Glomerular visceral epithelial cell (primary cell): ENCODE measurements at regions not wholly inside any gene's neighbourhood (a gene's known extent, or its start where the extent isn't known, plus 50 kb on each side); places are given as distances from the start of the nearest gene placed in this dataset.

Experiments used
- DNase-seq: peaks from one replicate; pipeline ENCODE4 v3.0.0-alpha.2; 2016; ENCODE audit errors: extremely low spot score

- DNase-seq, result no peak
These were observed 181.4 kb upstream of the TLE3 start for GRCh38 chr15:70279096-70279495.

- no peak for DNase-seq
These were observed 180.9 kb upstream of the TLE3 start for GRCh38 chr15:70278644-70279043.

GRCh38 chr15:70277556-70277955 lies 179.8 kb upstream of the TLE3 start:
- DNase-seq, result no peak

- DNase-seq, result no peak
These were observed 178.7 kb upstream of the TLE3 start for GRCh38 chr15:70276401-70276800.

GRCh38 chr15:70275461-70276138 lies 177.9 kb upstream of the TLE3 start:
- DNase-seq, result no peak

- no peak for DNase-seq
These were observed 177.2 kb upstream of the TLE3 start for GRCh38 chr15:70274908-70275307.

- DNase-seq, result no peak
These were observed 176.7 kb upstream of the TLE3 start for GRCh38 chr15:70274255-70274880.

GRCh38 chr15:70273808-70274207 lies 176.1 kb upstream of the TLE3 start:
- DNase-seq, result no peak

GRCh38 chr15:70272565-70273355 lies 175.0 kb upstream of the TLE3 start:
- DNase-seq, result no peak

GRCh38 chr15:70271422-70272088 lies 173.8 kb upstream of the TLE3 start:
- peak; percentile 86 for DNase-seq

- DNase-seq, result no peak
These were observed 173.0 kb upstream of the TLE3 start for GRCh38 chr15:70270752-70271111.

- DNase-seq, result peak; percentile 63
These were observed 172.5 kb upstream of the TLE3 start for GRCh38 chr15:70269991-70270751.

GRCh38 chr15:70269311-70269911 lies 171.7 kb upstream of the TLE3 start:
- DNase-seq, result peak; percentile 17

GRCh38 chr15:70268698-70269251 lies 171.1 kb upstream of the TLE3 start:
- DNase-seq, result peak; percentile 86

- peak; percentile 47 for DNase-seq
These were observed 170.2 kb upstream of the TLE3 start for GRCh38 chr15:70267879-70268278.

- no peak for DNase-seq
These were observed 169.6 kb upstream of the TLE3 start for GRCh38 chr15:70267306-70267705.

- no peak for DNase-seq
These were observed 168.8 kb upstream of the TLE3 start for GRCh38 chr15:70266412-70267121.

- no peak for DNase-seq
These were observed 168.3 kb upstream of the TLE3 start for GRCh38 chr15:70265986-70266385.

- no peak for DNase-seq
These were observed 167.8 kb upstream of the TLE3 start for GRCh38 chr15:70265466-70265978.
